Left renal cortex interstitium (tissue), 4 donors: ENCODE measurements at regions not wholly inside any gene's neighbourhood (a gene's known extent, or its start where the extent isn't known, plus 50 kb on each side); places are given as distances from the start of the nearest gene placed in this dataset.

Experiments used
- DNase-seq, 4 donors: peaks; one replicate each; pipeline ENCODE4 v3.0.0-alpha.2; 2013; ENCODE audit warnings: low read depth in 4 of 4, low spot score in 2 of 4, missing footprints in 1 of 4

DNA sequence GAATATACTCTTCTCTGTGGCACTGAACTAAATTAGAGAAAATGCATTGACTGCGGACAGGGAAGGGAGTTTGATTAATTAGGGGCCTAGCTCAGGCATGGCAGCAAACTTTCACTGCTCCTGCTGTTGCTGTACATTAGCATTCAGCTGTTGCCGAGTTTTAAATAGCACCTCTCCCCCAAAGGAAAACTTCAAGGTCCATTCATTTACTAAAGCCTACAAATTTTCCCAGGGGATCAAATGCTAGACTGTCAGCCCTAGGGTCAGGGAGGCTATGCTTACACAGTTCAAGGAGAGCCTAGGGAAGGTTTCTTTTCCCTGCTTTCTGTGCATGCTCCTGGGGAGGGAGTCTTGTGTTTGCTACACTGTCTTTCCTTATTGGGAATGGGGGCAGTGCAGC, 60.0 kb upstream of the GZMB start:
- DNase-seq: peak in 2 of 4 donors; percentile 34 to 37

DNA sequence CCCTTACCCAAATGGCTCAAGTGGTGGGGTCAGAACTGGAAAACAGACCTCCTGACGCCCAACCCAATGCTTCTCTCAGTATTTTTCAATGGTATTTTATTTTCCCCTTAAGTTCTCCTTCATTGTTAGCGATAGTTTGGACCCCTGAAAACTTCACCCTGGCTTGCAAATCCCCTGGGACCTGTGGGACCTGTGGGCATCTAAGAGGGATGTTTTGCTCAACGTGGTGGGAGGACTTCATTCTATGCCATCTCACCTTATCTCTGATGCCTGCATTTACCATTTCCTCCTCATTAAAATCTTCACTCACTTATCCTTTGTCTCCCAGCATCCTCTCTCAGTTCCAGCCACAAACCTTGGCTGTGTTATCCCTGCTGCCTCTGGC, 59.4 kb upstream of the GZMB start:
- DNase-seq: no peak

DNA sequence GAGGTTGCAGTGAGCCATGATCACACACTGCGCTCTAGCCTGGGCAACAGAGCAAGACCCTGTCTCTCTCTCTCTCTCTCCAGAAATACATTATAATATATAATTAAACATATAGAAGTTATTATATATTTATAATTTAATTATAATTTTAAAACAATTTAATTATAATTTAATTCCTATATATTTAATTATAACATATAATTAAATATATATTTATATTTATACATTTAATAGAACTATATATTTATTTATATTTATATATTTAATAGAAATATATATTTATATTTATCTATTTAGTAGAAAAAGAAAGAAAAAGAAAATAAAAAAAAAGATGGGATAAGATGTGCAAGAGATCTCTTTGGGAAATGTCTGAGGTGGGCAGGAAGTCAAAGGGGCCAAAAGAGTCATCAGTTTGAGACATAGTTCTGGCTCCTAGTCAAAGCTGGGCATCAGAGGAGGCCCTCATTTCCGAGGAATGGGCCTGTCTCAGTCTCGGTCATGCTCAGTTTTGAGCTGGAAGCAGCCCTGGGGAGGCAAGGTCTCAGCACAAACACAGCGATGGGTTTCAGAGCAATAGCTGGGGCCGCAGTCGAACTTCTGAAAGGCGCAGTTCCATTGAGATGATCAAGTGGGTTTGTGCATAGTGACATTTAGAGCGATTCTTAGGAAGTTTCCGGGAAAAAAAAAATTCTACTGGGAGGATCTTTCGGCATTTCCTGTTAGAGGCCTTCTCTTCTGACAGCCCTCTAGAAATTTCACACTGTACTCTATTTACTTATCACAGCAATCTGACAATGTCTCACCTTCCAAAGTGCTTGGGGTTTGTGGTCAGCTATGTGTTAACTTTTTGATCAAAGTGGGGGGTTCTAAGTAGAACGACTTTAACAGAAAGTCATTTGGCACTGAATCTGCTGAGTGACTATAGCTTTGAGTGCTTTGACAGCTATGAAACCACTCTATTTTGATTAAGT, 58.7 kb upstream of the GZMB start:
- no peak for DNase-seq

DNA sequence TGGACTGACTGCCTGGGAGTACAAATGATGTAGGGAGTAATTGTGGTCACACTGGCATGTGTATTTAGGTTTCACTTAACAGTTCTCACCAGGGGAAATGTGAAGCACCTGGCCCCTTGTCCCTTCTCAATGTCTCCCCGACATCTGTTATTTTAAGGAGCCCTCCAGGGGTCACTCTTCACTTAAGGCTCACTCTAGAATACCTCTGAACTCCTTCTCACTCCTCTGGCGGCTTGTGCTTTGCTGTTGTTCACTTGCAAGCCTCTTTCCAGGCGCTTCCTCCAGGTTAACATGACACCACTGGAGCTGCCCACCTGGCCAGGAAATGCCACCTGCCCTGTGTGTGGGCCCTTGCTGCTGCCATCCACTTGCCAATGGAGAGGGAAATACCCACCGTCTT, 56.5 kb upstream of the GZMB start:
- DNase-seq: no peak

- DNase-seq: no peak
These were observed 54.2 kb upstream of the GZMB start for GRCh38 chr14:24688030-24688658.
